ENCODE measurements at regions not wholly inside any gene's neighbourhood (a gene's known extent, or its start where the extent isn't known, plus 50 kb on each side); places are given as distances from the start of the nearest gene placed in this dataset.

DNA sequence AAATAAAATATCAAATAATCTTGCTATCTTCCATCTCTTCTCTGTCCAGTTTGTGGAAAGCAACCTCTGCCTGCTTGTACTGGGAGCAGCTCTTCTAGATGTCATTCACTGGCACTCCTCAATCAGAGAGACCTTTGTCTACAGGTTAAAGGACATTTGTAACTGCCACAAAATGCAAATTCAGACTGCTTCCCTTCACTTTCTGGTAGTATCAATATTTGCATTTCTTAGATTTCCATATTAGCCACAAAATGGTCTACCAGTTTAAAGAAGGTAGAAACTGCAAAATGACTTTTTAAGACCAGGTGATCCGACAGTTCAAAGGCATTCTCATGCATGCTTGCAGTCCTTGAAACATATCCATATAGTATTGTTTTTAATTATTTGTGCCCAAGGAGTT lies 51.7 kb upstream of the RCN1 start:
- CTCF ChIA-PET: no interaction called here
- ATAC-seq: no peak

DNA sequence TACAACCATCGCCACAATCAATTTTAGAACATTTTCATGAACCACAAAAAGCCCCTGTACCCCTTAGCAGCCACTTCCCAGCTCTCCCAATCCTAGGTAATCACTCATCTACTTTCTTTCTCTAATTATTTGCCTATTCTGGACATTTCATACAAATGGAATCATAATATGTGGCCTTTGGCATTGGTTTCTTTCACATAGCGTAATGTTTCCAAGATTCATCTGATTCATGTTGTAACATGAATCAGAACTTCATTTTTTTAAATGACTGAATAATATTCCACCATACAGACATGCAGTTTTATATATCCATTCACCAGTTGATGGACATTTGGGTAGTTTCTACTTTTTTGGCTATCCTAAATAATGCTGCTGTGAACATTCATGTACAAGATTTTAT lies 56.2 kb upstream of the RCN1 start:
- Mint-ChIP-seq H3K27me3 (peaks cover 7 to 42% (median 33%) of the 10 kb centered on the region in 5 donors), H3K27ac (no peak overlapping the region), H3K36me3 (no peaks in the 10 kb centered on the region), H3K4me3 (no peak overlapping the region), H3K4me1 (peaks cover 0 to 2% (median 0%) of the 10 kb centered on the region in 7 donors), H3K9me3 (no peaks in the 10 kb centered on the region)
- Histone ChIP-seq H3K4me1 (ENCODE audit: control insufficient read depth in 2 of 2, insufficient read depth in 2 of 2, low read length in 2 of 2) (no peaks in the 10 kb centered on the region), H3K36me3 (ENCODE audit: control insufficient read depth in 2 of 3, insufficient read depth in 3 of 3, low read length in 3 of 3) (no peaks in the 10 kb centered on the region), H3K4me3 (ENCODE audit: low read length) (no peak overlapping the region), H3K9me3 (ENCODE audit: control insufficient read depth in 2 of 3, low read length in 3 of 3) (no peaks in the 10 kb centered on the region), H3K27ac (ENCODE audit: low read depth, low read length) (no peak overlapping the region), H3K27me3 (ENCODE audit: control insufficient read depth in 2 of 2, insufficient read depth in 2 of 2, low read length in 2 of 2) (no peaks in the 10 kb centered on the region)
- intact Hi-C loops (cut with micrococcal nuclease): no loop called here
- no peak for ATAC-seq
- ChIA-PET CTCF (no interaction called here), POLR2A (no interaction called here)
- no peak for DNase-seq

More for the DNA sequence above, 51.7 kb upstream of the RCN1 start:
- no peak overlapping the region for H3K4me3 ChIP-seq (ENCODE audit: low read length)
- no peaks in the 10 kb centered on the region for H3K9me3 Mint-ChIP-seq
- no peaks in the 10 kb centered on the region for H3K9me3 ChIP-seq (ENCODE audit: control insufficient read depth in 2 of 3, low read length in 3 of 3)
- no peak overlapping the region for H3K27ac Mint-ChIP-seq
- peaks cover 12 to 41% (median 32%) of the 10 kb centered on the region in 5 donors for H3K27me3 Mint-ChIP-seq
- DNase-seq: no peak
- intact Hi-C loops (cut with micrococcal nuclease): no loop called here
- no peak overlapping the region for H3K27ac ChIP-seq (ENCODE audit: low read depth, low read length)
- peaks cover 0 to 2% (median 0%) of the 10 kb centered on the region in 7 donors for H3K4me1 Mint-ChIP-seq
- no peaks in the 10 kb centered on the region for H3K36me3 ChIP-seq (ENCODE audit: control insufficient read depth in 2 of 3, insufficient read depth in 3 of 3, low read length in 3 of 3)
- no peaks in the 10 kb centered on the region for H3K27me3 ChIP-seq (ENCODE audit: control insufficient read depth in 2 of 2, insufficient read depth in 2 of 2, low read length in 2 of 2)
- H3K36me3 Mint-ChIP-seq: no peaks in the 10 kb centered on the region
- POLR2A ChIA-PET: no interaction called here
- no peaks in the 10 kb centered on the region for H3K4me1 ChIP-seq (ENCODE audit: control insufficient read depth in 2 of 2, insufficient read depth in 2 of 2, low read length in 2 of 2)
- H3K4me3 Mint-ChIP-seq: no peak overlapping the region

GRCh38 chr11:32034149-32034548 lies 56.7 kb upstream of the RCN1 start:
- Histone ChIP-seq H3K4me1 (ENCODE audit: control insufficient read depth in 2 of 2, insufficient read depth in 2 of 2, low read length in 2 of 2) (no peaks in the 10 kb centered on the region), H3K27me3 (ENCODE audit: control insufficient read depth in 2 of 2, insufficient read depth in 2 of 2, low read length in 2 of 2) (no peaks in the 10 kb centered on the region), H3K9me3 (ENCODE audit: control insufficient read depth in 2 of 3, low read length in 3 of 3) (no peaks in the 10 kb centered on the region), H3K36me3 (ENCODE audit: control insufficient read depth in 2 of 3, insufficient read depth in 3 of 3, low read length in 3 of 3) (no peaks in the 10 kb centered on the region), H3K27ac (ENCODE audit: low read depth, low read length) (no peak overlapping the region), H3K4me3 (ENCODE audit: low read length) (no peak overlapping the region)
- Mint-ChIP-seq H3K4me1 (peaks cover 0 to 2% (median 0%) of the 10 kb centered on the region in 7 donors), H3K27ac (no peak overlapping the region), H3K4me3 (no peak overlapping the region), H3K27me3 (peaks cover 7 to 38% (median 28%) of the 10 kb centered on the region in 5 donors), H3K36me3 (no peaks in the 10 kb centered on the region), H3K9me3 (no peaks in the 10 kb centered on the region)
- ATAC-seq (no peak), DNase-seq (no peak)
- intact Hi-C loops (cut with micrococcal nuclease): no loop called here
- ChIA-PET POLR2A (no interaction called here), CTCF (no interaction called here)

GRCh38 chr11:32033491-32033890 lies 57.4 kb upstream of the RCN1 start:
- no peak overlapping the region for H3K4me3 ChIP-seq (ENCODE audit: low read length)
- Mint-ChIP-seq H3K36me3 (no peaks in the 10 kb centered on the region), H3K4me3 (no peak overlapping the region), H3K9me3 (no peaks in the 10 kb centered on the region), H3K27me3 (peaks cover 7 to 38% (median 30%) of the 10 kb centered on the region in 5 donors), H3K27ac (no peak overlapping the region), H3K4me1 (peaks cover 0 to 2% (median 0%) of the 10 kb centered on the region in 7 donors)
- no peaks in the 10 kb centered on the region for H3K4me1 ChIP-seq (ENCODE audit: control insufficient read depth in 2 of 2, insufficient read depth in 2 of 2, low read length in 2 of 2)
- intact Hi-C loops (cut with micrococcal nuclease): no loop called here
- H3K9me3 ChIP-seq (ENCODE audit: control insufficient read depth in 2 of 3, low read length in 3 of 3): no peaks in the 10 kb centered on the region
- CTCF ChIA-PET: no interaction called here
- no peaks in the 10 kb centered on the region for H3K36me3 ChIP-seq (ENCODE audit: control insufficient read depth in 2 of 3, insufficient read depth in 3 of 3, low read length in 3 of 3)
- H3K27ac ChIP-seq (ENCODE audit: low read depth, low read length): no peak overlapping the region
- ATAC-seq: no peak
- no peak for DNase-seq
- POLR2A ChIA-PET: no interaction called here
- H3K27me3 ChIP-seq (ENCODE audit: control insufficient read depth in 2 of 2, insufficient read depth in 2 of 2, low read length in 2 of 2): no peaks in the 10 kb centered on the region

- H3K27me3 ChIP-seq (ENCODE audit: control insufficient read depth in 2 of 2, insufficient read depth in 2 of 2, low read length in 2 of 2): no peaks in the 10 kb centered on the region
- no peaks in the 10 kb centered on the region for H3K9me3 ChIP-seq (ENCODE audit: control insufficient read depth in 2 of 3, low read length in 3 of 3)
- H3K27ac ChIP-seq (ENCODE audit: low read depth, low read length): no peak overlapping the region
- Mint-ChIP-seq H3K9me3 (no peaks in the 10 kb centered on the region), H3K27me3 (peaks cover 7 to 38% (median 30%) of the 10 kb centered on the region in 5 donors), H3K4me1 (peaks cover 0 to 2% (median 0%) of the 10 kb centered on the region in 7 donors), H3K4me3 (no peak overlapping the region), H3K36me3 (no peaks in the 10 kb centered on the region), H3K27ac (no peak overlapping the region)
- ChIA-PET CTCF (no interaction called here), POLR2A (no interaction called here)
- ATAC-seq (no peak), DNase-seq (no peak)
- intact Hi-C loops (cut with micrococcal nuclease): no loop called here
- no peaks in the 10 kb centered on the region for H3K36me3 ChIP-seq (ENCODE audit: control insufficient read depth in 2 of 3, insufficient read depth in 3 of 3, low read length in 3 of 3)
- no peaks in the 10 kb centered on the region for H3K4me1 ChIP-seq (ENCODE audit: control insufficient read depth in 2 of 2, insufficient read depth in 2 of 2, low read length in 2 of 2)
- H3K4me3 ChIP-seq (ENCODE audit: low read length): no peak overlapping the region
Observed at GRCh38 chr11:32033067-32033466, 57.8 kb upstream of the RCN1 start.

- Mint-ChIP-seq H3K27me3 (peaks cover 5 to 41% (median 30%) of the 10 kb centered on the region in 5 donors), H3K36me3 (no peaks in the 10 kb centered on the region), H3K27ac (no peak overlapping the region), H3K4me1 (peaks cover 0 to 2% (median 0%) of the 10 kb centered on the region in 7 donors), H3K9me3 (no peaks in the 10 kb centered on the region), H3K4me3 (no peak overlapping the region)
- H3K36me3 ChIP-seq (ENCODE audit: control insufficient read depth in 2 of 3, insufficient read depth in 3 of 3, low read length in 3 of 3): no peaks in the 10 kb centered on the region
- intact Hi-C loops (cut with micrococcal nuclease): no loop called here
- H3K9me3 ChIP-seq (ENCODE audit: control insufficient read depth in 2 of 3, low read length in 3 of 3): no peaks in the 10 kb centered on the region
- H3K27me3 ChIP-seq (ENCODE audit: control insufficient read depth in 2 of 2, insufficient read depth in 2 of 2, low read length in 2 of 2): no peaks in the 10 kb centered on the region
- ATAC-seq (no peak), DNase-seq (no peak)
- no peaks in the 10 kb centered on the region for H3K4me1 ChIP-seq (ENCODE audit: control insufficient read depth in 2 of 2, insufficient read depth in 2 of 2, low read length in 2 of 2)
- no peak overlapping the region for H3K27ac ChIP-seq (ENCODE audit: low read depth, low read length)
- ChIA-PET CTCF (no interaction called here), POLR2A (no interaction called here)
- no peak overlapping the region for H3K4me3 ChIP-seq (ENCODE audit: low read length)
Observed at GRCh38 chr11:32032478-32032877, 58.4 kb upstream of the RCN1 start.

GRCh38 chr11:32032052-32032451 lies 58.8 kb upstream of the RCN1 start:
- Histone ChIP-seq H3K27ac (ENCODE audit: low read depth, low read length) (no peak overlapping the region), H3K36me3 (ENCODE audit: control insufficient read depth in 2 of 3, insufficient read depth in 3 of 3, low read length in 3 of 3) (no peaks in the 10 kb centered on the region), H3K9me3 (ENCODE audit: control insufficient read depth in 2 of 3, low read length in 3 of 3) (no peaks in the 10 kb centered on the region), H3K4me3 (ENCODE audit: low read length) (no peak overlapping the region), H3K4me1 (ENCODE audit: control insufficient read depth in 2 of 2, insufficient read depth in 2 of 2, low read length in 2 of 2) (no peaks in the 10 kb centered on the region), H3K27me3 (ENCODE audit: control insufficient read depth in 2 of 2, insufficient read depth in 2 of 2, low read length in 2 of 2) (no peaks in the 10 kb centered on the region)
- H3K27ac Mint-ChIP-seq: no peak overlapping the region
- intact Hi-C loops (cut with micrococcal nuclease): no loop called here
- H3K27me3 Mint-ChIP-seq: peaks cover 3 to 41% (median 29%) of the 10 kb centered on the region in 5 donors
- H3K4me3 Mint-ChIP-seq: no peak overlapping the region
- DNase-seq: no peak
- no peaks in the 10 kb centered on the region for H3K9me3 Mint-ChIP-seq
- no peaks in the 10 kb centered on the region for H3K36me3 Mint-ChIP-seq
- H3K4me1 Mint-ChIP-seq: peaks cover 0 to 2% (median 0%) of the 10 kb centered on the region in 7 donors
- POLR2A ChIA-PET: no interaction called here
- ATAC-seq: no peak
- CTCF ChIA-PET: no interaction called here
